Ishikawa (cell line): ENCODE measurements at regions not wholly inside any gene's neighbourhood (a gene's known extent, or its start where the extent isn't known, plus 50 kb on each side); places are given as distances from the start of the nearest gene placed in this dataset.

Experiments used
- CEBPB ChIP-seq: IDR thresholded peaks from 2 replicates; pipeline ENCODE4 v1.6.1; 2012
- CREB1 ChIP-seq: IDR thresholded peaks from 2 replicates; pipeline ENCODE4 v1.6.1; 2012; ENCODE audit warnings: low read depth
- EGR1 ChIP-seq: IDR thresholded peaks from 2 replicates; pipeline ENCODE4 v1.6.1; 2012
- EP300 ChIP-seq: IDR thresholded peaks from 2 replicates; pipeline ENCODE4 v1.6.1; 2012; ENCODE audit warnings: borderline replicate concordance
- FOXM1 ChIP-seq: IDR thresholded peaks from 2 replicates; pipeline ENCODE4 v1.6.1; 2012; ENCODE audit warnings: low read depth, borderline replicate concordance
- NFIC ChIP-seq: IDR thresholded peaks from 2 replicates; pipeline ENCODE4 v1.6.1; 2012
- RAD21 ChIP-seq: IDR thresholded peaks from 2 replicates; pipeline ENCODE4 v1.6.1; 2012; ENCODE audit warnings: low read depth
- TAF1 ChIP-seq: IDR thresholded peaks from 2 replicates; pipeline ENCODE4 v1.6.1; 2012; ENCODE audit warnings: low read depth, mild to moderate bottlenecking
- TCF12 ChIP-seq: IDR thresholded peaks from 2 replicates; pipeline ENCODE4 v1.6.1; 2012; ENCODE audit warnings: low read depth
- TEAD4 ChIP-seq: IDR thresholded peaks from 2 replicates; pipeline ENCODE4 v1.6.1; 2012
- YY1 ChIP-seq: IDR thresholded peaks from 2 replicates; pipeline ENCODE4 v1.6.1; 2012; ENCODE audit warnings: low read depth
- ZBTB7A ChIP-seq: IDR thresholded peaks from 2 replicates; pipeline ENCODE4 v1.6.1; 2012; ENCODE audit warnings: low read depth
- TF ChIP-seq, protein P1 (sequence below): IDR thresholded peaks from 2 replicates; pipeline ENCODE4 v1.6.1; 2012
- TF ChIP-seq, protein P2 (sequence below): IDR thresholded peaks from 2 replicates; pipeline ENCODE4 v1.6.1; 2012; ENCODE audit warnings: low read depth, mild to moderate bottlenecking
- TF ChIP-seq, protein P3 (sequence below): IDR thresholded peaks from 2 replicates; pipeline ENCODE4 v1.6.1; 2012

DNA sequence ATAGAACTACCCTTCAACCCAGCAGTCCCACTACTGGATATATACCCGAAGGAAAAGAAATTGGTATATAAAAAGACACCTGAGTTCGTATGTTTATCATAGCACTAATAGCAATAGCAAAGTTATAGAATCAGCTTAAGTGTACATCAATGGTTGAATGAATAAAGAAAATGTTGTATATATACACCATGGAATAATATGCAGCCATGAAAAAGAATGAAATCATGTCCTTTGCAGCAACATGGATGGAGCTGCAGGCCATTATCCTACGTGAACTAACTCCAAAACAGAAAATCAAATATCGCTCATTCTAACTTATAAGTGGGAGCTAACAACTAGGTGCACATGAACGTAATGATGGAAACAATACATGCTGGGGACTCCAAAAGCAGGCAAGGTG, 143.5 kb upstream of the GK2 start:
- TF ChIP-seq TCF12, result no peak
- TF ChIP-seq CEBPB, result no peak
- TF ChIP-seq TAF1, result no peak
- TF ChIP-seq NFIC, result no peak
- no peak for TF ChIP-seq YY1
- no peak for TF ChIP-seq TEAD4
- TF ChIP-seq RAD21, result no peak

DNA sequence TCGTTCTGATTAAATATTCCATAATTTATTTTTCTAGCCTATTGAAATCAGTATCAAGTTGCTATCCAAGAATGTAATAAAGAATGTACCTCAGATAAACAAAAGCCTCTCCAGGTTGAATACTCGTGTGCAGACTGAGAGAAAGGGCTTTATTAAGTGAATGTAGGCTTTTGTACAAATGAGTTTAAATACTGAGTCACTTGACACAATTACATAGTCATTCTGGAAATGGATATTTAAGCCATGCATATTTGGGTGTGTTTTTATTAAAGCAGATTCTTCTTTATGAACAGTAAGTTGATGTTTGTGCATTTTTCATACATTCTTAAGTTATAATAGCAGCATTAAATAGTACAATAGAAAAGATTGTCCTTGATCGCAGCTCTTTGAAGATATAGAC, 139.8 kb upstream of the GK2 start:
- TF ChIP-seq TEAD4, result no peak

DNA sequence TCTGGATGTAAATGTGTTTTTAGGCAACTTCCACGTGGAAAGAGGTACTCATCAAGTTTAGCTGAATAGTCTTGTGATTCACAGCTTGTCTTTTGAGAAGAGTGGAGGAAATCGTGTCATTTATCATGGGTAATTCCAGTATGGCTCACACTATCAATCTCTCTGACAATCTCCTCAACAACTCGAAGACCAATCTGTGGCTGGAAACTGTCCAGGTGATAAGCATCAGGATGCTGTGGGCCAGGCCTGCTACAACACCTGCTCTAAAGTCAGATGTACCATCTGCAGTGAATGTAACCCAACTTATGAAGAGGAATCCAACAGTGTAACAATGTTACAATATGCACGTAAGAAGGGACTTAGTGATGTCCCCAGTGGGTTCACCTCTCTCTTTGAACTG, 132.1 kb upstream of the GK2 start:
- TF ChIP-seq TCF12 (no peak), NFIC (no peak), FOXM1 (no peak), CREB1 (no peak), ZBTB7A (no peak), TAF1 (no peak), TEAD4 (no peak), RAD21 (no peak), YY1 (no peak), EGR1 (no peak), CEBPB (no peak), EP300 (no peak)
- TF ChIP-seq, protein P1, sequence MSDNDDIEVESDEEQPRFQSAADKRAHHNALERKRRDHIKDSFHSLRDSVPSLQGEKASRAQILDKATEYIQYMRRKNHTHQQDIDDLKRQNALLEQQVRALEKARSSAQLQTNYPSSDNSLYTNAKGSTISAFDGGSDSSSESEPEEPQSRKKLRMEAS, result no peak
- TF ChIP-seq, protein P2, sequence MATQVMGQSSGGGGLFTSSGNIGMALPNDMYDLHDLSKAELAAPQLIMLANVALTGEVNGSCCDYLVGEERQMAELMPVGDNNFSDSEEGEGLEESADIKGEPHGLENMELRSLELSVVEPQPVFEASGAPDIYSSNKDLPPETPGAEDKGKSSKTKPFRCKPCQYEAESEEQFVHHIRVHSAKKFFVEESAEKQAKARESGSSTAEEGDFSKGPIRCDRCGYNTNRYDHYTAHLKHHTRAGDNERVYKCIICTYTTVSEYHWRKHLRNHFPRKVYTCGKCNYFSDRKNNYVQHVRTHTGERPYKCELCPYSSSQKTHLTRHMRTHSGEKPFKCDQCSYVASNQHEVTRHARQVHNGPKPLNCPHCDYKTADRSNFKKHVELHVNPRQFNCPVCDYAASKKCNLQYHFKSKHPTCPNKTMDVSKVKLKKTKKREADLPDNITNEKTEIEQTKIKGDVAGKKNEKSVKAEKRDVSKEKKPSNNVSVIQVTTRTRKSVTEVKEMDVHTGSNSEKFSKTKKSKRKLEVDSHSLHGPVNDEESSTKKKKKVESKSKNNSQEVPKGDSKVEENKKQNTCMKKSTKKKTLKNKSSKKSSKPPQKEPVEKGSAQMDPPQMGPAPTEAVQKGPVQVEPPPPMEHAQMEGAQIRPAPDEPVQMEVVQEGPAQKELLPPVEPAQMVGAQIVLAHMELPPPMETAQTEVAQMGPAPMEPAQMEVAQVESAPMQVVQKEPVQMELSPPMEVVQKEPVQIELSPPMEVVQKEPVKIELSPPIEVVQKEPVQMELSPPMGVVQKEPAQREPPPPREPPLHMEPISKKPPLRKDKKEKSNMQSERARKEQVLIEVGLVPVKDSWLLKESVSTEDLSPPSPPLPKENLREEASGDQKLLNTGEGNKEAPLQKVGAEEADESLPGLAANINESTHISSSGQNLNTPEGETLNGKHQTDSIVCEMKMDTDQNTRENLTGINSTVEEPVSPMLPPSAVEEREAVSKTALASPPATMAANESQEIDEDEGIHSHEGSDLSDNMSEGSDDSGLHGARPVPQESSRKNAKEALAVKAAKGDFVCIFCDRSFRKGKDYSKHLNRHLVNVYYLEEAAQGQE, result no peak
- TF ChIP-seq, protein P3, sequence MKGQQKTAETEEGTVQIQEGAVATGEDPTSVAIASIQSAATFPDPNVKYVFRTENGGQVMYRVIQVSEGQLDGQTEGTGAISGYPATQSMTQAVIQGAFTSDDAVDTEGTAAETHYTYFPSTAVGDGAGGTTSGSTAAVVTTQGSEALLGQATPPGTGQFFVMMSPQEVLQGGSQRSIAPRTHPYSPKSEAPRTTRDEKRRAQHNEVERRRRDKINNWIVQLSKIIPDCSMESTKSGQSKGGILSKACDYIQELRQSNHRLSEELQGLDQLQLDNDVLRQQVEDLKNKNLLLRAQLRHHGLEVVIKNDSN, result no peak

DNA sequence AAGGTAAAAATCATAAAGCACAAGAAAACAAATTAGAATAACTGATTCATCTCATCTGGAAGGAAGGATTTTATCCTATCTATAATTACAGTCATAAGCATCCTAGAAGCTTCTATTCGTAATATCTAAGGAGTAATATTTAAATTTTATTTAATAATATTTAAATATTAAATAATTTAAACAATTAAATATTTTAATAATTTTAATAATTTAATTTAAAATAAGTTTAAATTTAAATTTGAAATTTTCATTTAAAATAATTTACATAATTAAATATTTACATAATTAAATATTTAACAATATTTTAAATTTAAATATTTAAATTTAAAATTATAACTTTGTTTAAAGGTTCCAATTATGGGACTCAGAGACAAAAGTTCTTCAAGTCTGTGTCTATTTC, 127.5 kb upstream of the GK2 start:
- TF ChIP-seq FOXM1 (no peak), RAD21 (no peak), NFIC (no peak), TCF12 (no peak), CEBPB (no peak), CREB1 (no peak)
- TF ChIP-seq, protein P1, result no peak
- TF ChIP-seq, protein P2, result no peak

DNA sequence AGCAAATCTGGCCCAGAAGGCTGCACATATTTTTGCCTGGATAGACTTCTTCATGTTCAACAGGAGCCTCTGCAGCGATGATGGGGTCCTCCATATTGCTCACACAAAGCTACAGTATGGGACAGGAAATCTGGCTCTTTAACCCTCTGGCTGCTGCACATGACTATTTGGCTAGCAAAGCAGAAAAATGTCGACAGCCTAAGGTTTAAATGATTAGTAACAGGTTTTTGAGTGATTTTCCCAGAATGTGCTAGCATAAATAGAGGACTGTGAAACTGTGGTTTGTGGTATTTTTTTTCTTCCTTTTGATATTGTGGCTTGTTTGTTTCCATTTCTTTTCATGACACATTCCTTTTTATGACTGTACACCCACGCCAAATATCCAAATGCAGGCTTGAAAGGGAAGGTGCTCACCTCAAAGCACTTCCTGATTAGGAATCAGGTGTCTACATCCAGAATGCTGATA, 120.2 kb upstream of the GK2 start:
- no peak for TF ChIP-seq TCF12
- no peak for TF ChIP-seq RAD21
- no peak for TF ChIP-seq ZBTB7A
- no peak for TF ChIP-seq TEAD4
- TF ChIP-seq CEBPB, result no peak
- TF ChIP-seq, protein P2, result no peak
- no peak for TF ChIP-seq EP300
- TF ChIP-seq NFIC, result no peak
- TF ChIP-seq, protein P1, result no peak
- no peak for TF ChIP-seq FOXM1
- no peak for TF ChIP-seq YY1
- TF ChIP-seq EGR1, result no peak
- TF ChIP-seq TAF1, result no peak
- TF ChIP-seq CREB1, result no peak
- TF ChIP-seq, protein P3, result no peak
